Cardiac muscle cell (in vitro differentiated cells and primary cell): ENCODE measurements at regions not wholly inside any gene's neighbourhood (a gene's known extent, or its start where the extent isn't known, plus 50 kb on each side); places are given as distances from the start of the nearest gene placed in this dataset.

ENCODE experiments used
- DNase-seq, 2 donors: peaks; one replicate each; pipeline versions ENCODE4 v3.0.0 to v3.0.0-alpha.2; 2010 to 2017; ENCODE audit warnings: low read depth in 1 of 2, low spot score in 1 of 2
- H3K27ac ChIP-seq: fragments of 200-600 bp; sonication (generic); 2 replicates; pipeline ENCODE4 v1.5.1; 2016
- H3K27me3 ChIP-seq: fragments of 200-600 bp; sonication (generic); 2 replicates; pipeline ENCODE4 v1.6.0; 2016; ENCODE audit warnings: control low read depth
- H3K36me3 ChIP-seq: fragments of 200-600 bp; sonication (generic); 2 replicates; pipeline ENCODE4 v1.5.1; 2016; ENCODE audit warnings: control low read depth
- H3K4me1 ChIP-seq: fragments of 200-600 bp; sonication (generic); 2 replicates; pipeline ENCODE4 v1.8.1; 2017; ENCODE audit warnings: low read depth, mild to moderate bottlenecking, mixed run types
- H3K4me3 ChIP-seq: fragments of 200-600 bp; sonication (generic); 2 replicates; pipeline ENCODE4 v1.5.1; 2016; ENCODE audit warnings: mild to moderate bottlenecking
- H3K9me3 ChIP-seq: fragments of 200-600 bp; sonication (generic); 2 replicates; pipeline ENCODE4 v1.5.1; 2017; ENCODE audit warnings: low read depth, mild to moderate bottlenecking, control low read depth
- CTCF ChIP-seq: IDR thresholded peaks from 2 replicates; pipeline ENCODE4 v1.5.1; 2012; ENCODE audit warnings: low read depth, mild to moderate bottlenecking, low read length

- Histone ChIP-seq H3K4me3 (no peak overlapping the region), H3K36me3 (no peaks in the 10 kb centered on the region), H3K4me1 (no peaks in the 10 kb centered on the region), H3K9me3 (no peaks in the 10 kb centered on the region), H3K27ac (no peak overlapping the region), H3K27me3 (no peaks in the 10 kb centered on the region)
- peak in 1 of 2 donors; percentile 29 for DNase-seq
- no peak for TF ChIP-seq CTCF
Measured at GRCh38 chr13:33744589-33745369, 73.2 kb upstream of the RFC3 start.

GRCh38 chr13:33745370-33746324, 72.3 kb upstream of the RFC3 start:
- Histone ChIP-seq H3K4me1 (no peaks in the 10 kb centered on the region), H3K4me3 (no peak overlapping the region), H3K9me3 (no peaks in the 10 kb centered on the region), H3K36me3 (no peaks in the 10 kb centered on the region), H3K27ac (no peak overlapping the region), H3K27me3 (no peaks in the 10 kb centered on the region)
- TF ChIP-seq CTCF, result no peak
- DNase-seq, result no peak

GRCh38 chr13:33746867-33747266, 71.1 kb upstream of the RFC3 start:
- no peak for TF ChIP-seq CTCF
- Histone ChIP-seq H3K4me1 (no peaks in the 10 kb centered on the region), H3K4me3 (no peak overlapping the region), H3K9me3 (no peaks in the 10 kb centered on the region), H3K27ac (no peak overlapping the region), H3K36me3 (no peaks in the 10 kb centered on the region), H3K27me3 (no peaks in the 10 kb centered on the region)
- DNase-seq, result no peak

- no peaks in the 10 kb centered on the region for H3K9me3 ChIP-seq
- H3K36me3 ChIP-seq, result no peaks in the 10 kb centered on the region
- no peaks in the 10 kb centered on the region for H3K4me1 ChIP-seq
- H3K27me3 ChIP-seq, result no peaks in the 10 kb centered on the region
- H3K4me3 ChIP-seq, result no peak overlapping the region
- peak in 1 of 2 donors; percentile 88 for DNase-seq
- TF ChIP-seq CTCF, result no peak
- H3K27ac ChIP-seq, result no peak overlapping the region
Measured at GRCh38 chr13:33751151-33751550, 66.8 kb upstream of the RFC3 start.

- Histone ChIP-seq H3K36me3 (no peaks in the 10 kb centered on the region), H3K27ac (no peak overlapping the region), H3K4me3 (no peak overlapping the region), H3K9me3 (no peaks in the 10 kb centered on the region), H3K27me3 (no peaks in the 10 kb centered on the region), H3K4me1 (no peaks in the 10 kb centered on the region)
- no peak for TF ChIP-seq CTCF
- no peak for DNase-seq
Measured at GRCh38 chr13:33752094-33752493, 65.9 kb upstream of the RFC3 start.
